Bronchial epithelial cell (primary cell): ENCODE measurements at regions not wholly inside any gene's neighbourhood (a gene's known extent, or its start where the extent isn't known, plus 50 kb on each side); places are given as distances from the start of the nearest gene placed in this dataset.

ENCODE experiments used
- DNase-seq: peaks from one replicate; pipeline ENCODE4 v3.0.0-alpha.2; 2010; ENCODE audit warnings: low read depth
- FAIRE-seq: peaks from 2 replicates; lab custom pipeline; 2011; peaks lifted over from hg19 to GRCh38; lab: Jason Lieb, UNC
- H3K27me3 ChIP-seq: 2 replicates; pipeline ENCODE4 v1.5.1; 2011; ENCODE audit warnings: low read length; ENCODE audit not compliant: control insufficient read depth, insufficient read depth
- H3K36me3 ChIP-seq: 2 replicates; pipeline ENCODE4 v1.5.1; 2011; ENCODE audit warnings: low read length; ENCODE audit not compliant: control insufficient read depth, insufficient read depth
- H3K4me3 ChIP-seq: 2 replicates; pipeline ENCODE4 v1.5.1; 2011; ENCODE audit warnings: mild to moderate bottlenecking, low read depth, low read length, control low read depth
- CTCF ChIP-seq: IDR thresholded peaks from 2 replicates; pipeline ENCODE4 v1.5.1; 2011; ENCODE audit warnings: mild to moderate bottlenecking, moderate library complexity, low read length, control low read depth, inconsistent platforms; ENCODE audit not compliant: insufficient read depth, severe bottlenecking

GRCh38 chr12:18008642-18009041, 81.4 kb downstream of the RERGL start:
- Histone ChIP-seq H3K27me3 (no peaks in the 10 kb centered on the region), H3K36me3 (no peaks in the 10 kb centered on the region), H3K4me3 (no peak overlapping the region)
- FAIRE-seq (no peak), DNase-seq (no peak)
- no peak for TF ChIP-seq CTCF

GRCh38 chr12:17999174-17999801, 90.7 kb downstream of the RERGL start:
- no peak overlapping the region for H3K4me3 ChIP-seq
- no peaks in the 10 kb centered on the region for H3K36me3 ChIP-seq
- H3K27me3 ChIP-seq = no peaks in the 10 kb centered on the region
- FAIRE-seq = no peak
- DNase-seq = no peak
- TF ChIP-seq CTCF = no peak

- Histone ChIP-seq H3K36me3 (no peaks in the 10 kb centered on the region), H3K27me3 (no peaks in the 10 kb centered on the region), H3K4me3 (no peak overlapping the region)
- TF ChIP-seq CTCF = peak; percentile 65
- DNase-seq (peak; percentile 39), FAIRE-seq (no peak)
Observed at GRCh38 chr12:17992002-17992656, 97.9 kb downstream of the RERGL start.

GRCh38 chr12:17982556-17982955, 107.4 kb downstream of the RERGL start:
- FAIRE-seq (no peak), DNase-seq (peak; percentile 59)
- no peaks in the 10 kb centered on the region for H3K36me3 ChIP-seq
- H3K4me3 ChIP-seq = no peak overlapping the region
- H3K27me3 ChIP-seq = no peaks in the 10 kb centered on the region
- no peak for TF ChIP-seq CTCF

- Histone ChIP-seq H3K27me3 (no peaks in the 10 kb centered on the region), H3K4me3 (no peak overlapping the region), H3K36me3 (no peaks in the 10 kb centered on the region)
- DNase-seq = peak; percentile 18
- TF ChIP-seq CTCF = peak; percentile 43
- FAIRE-seq = no peak
Observed at GRCh38 chr12:17976202-17976601, 113.8 kb downstream of the RERGL start.
